Activated CD8-positive, alpha-beta memory T cell treated with anti-CD3 and anti-CD28 coated beads for 36 hours (primary cell): ENCODE measurements at regions not wholly inside any gene's neighbourhood (a gene's known extent, or its start where the extent isn't known, plus 50 kb on each side); places are given as distances from the start of the nearest gene placed in this dataset.
"Not testable (repeated sequence)": the region's sequence is repeated elsewhere in the genome, so short reads cannot be mapped to it uniquely, and the experiment has no call there.

Experiments
- CTCF ChIA-PET: fragments of 350-600 bp; sonication (Branson Sonifier 250); formaldehyde crosslinking; loops from one replicate; lab custom pipeline; 2021; ENCODE audit warnings: antibody characterized with exemption; lab: Charles Lee
- POLR2A ChIA-PET: fragments of 350-600 bp; sonication (Branson Sonifier 250); formaldehyde crosslinking; loops from one replicate; lab custom pipeline; 2021; ENCODE audit warnings: antibody characterized with exemption; lab: Charles Lee

GRCh38 chr3:187880441-187880840, 135.2 kb upstream of the BCL6 start:
- ChIA-PET CTCF (interaction anchor here (1.0 kb wide), 1 partner anchor 20 kb away, joined by 4 read pairs; no protein-coding TSS in a partner anchor), POLR2A (no interaction called here)

- POLR2A ChIA-PET = interaction anchor here (0.6 kb wide), 1 partner anchor 9 kb away, joined by 4 read pairs; no protein-coding TSS in a partner anchor
- CTCF ChIA-PET = interaction anchor here (1.0 kb wide), 1 partner anchor 20 kb away, joined by 4 read pairs; no protein-coding TSS in a partner anchor
Measured at GRCh38 chr3:187880851-187881250, 135.6 kb upstream of the BCL6 start.

GRCh38 chr3:187888701-187889100, 143.4 kb upstream of the BCL6 start:
- ChIA-PET CTCF (interaction anchor here (1.3 kb wide), 1 partner anchor 11 kb away, joined by 3 read pairs; no protein-coding TSS in a partner anchor), POLR2A (no interaction called here)

GRCh38 chr3:187889106-187889505, 143.8 kb upstream of the BCL6 start:
- ChIA-PET POLR2A (no interaction called here), CTCF (interaction anchor here (1.3 kb wide), 1 partner anchor 10 kb away, joined by 3 read pairs; no protein-coding TSS in a partner anchor)

GRCh38 chr3:187889601-187890404, 144.5 kb upstream of the BCL6 start:
- POLR2A ChIA-PET = interaction anchor here (0.7 kb wide), 1 partner anchor 8 kb away, joined by 4 read pairs; no protein-coding TSS in a partner anchor

GRCh38 chr3:187890405-187890752, 145.1 kb upstream of the BCL6 start:
- POLR2A ChIA-PET = interaction anchor here (0.7 kb wide), 1 partner anchor 9 kb away, joined by 4 read pairs; no protein-coding TSS in a partner anchor
- CTCF ChIA-PET = not testable (repeated sequence)

More at GRCh38 chr3:187889601-187890404, 144.5 kb upstream of the BCL6 start:
- CTCF ChIA-PET = no interaction called here

GRCh38 chr3:187896646-187897045, 151.4 kb upstream of the BCL6 start:
- ChIA-PET CTCF (no interaction called here), POLR2A (no interaction called here)

GRCh38 chr3:187899246-187899645, 154.0 kb upstream of the BCL6 start:
- ChIA-PET POLR2A (no interaction called here), CTCF (interaction anchor here (1.3 kb wide), 1 partner anchor 11 kb away, joined by 3 read pairs; no protein-coding TSS in a partner anchor)

- ChIA-PET POLR2A (no interaction called here), CTCF (interaction anchor here (1.5 kb wide), 1 partner anchor 20 kb away, joined by 4 read pairs; no protein-coding TSS in a partner anchor)
Measured at GRCh38 chr3:187900993-187901755, 155.9 kb upstream of the BCL6 start.

- CTCF ChIA-PET = interaction anchor here (0.9 kb wide), 1 partner anchor 166 kb away, joined by 4 read pairs; no protein-coding TSS in a partner anchor
Measured at GRCh38 chr3:187902041-187902471, 156.8 kb upstream of the BCL6 start.

GRCh38 chr3:187902936-187903335, 157.7 kb upstream of the BCL6 start:
- CTCF ChIA-PET = interaction anchor here (0.9 to 1.0 kb wide), 2 partner anchors 123 to 167 kb away, joined by 3 to 4 read pairs; no protein-coding TSS in a partner anchor

More at GRCh38 chr3:187902041-187902471, 156.8 kb upstream of the BCL6 start:
- POLR2A ChIA-PET = no interaction called here

GRCh38 chr3:187903697-187904096, 158.4 kb upstream of the BCL6 start:
- POLR2A ChIA-PET = no interaction called here
- CTCF ChIA-PET = no interaction called here

More at GRCh38 chr3:187902936-187903335, 157.7 kb upstream of the BCL6 start:
- POLR2A ChIA-PET = no interaction called here

GRCh38 chr3:187906416-187906815, 161.1 kb upstream of the BCL6 start:
- ChIA-PET CTCF (no interaction called here), POLR2A (no interaction called here)

- CTCF ChIA-PET = no interaction called here
- POLR2A ChIA-PET = no interaction called here
Measured at GRCh38 chr3:187906920-187907319, 161.7 kb upstream of the BCL6 start.

GRCh38 chr3:187909866-187910265, 164.6 kb upstream of the BCL6 start:
- ChIA-PET CTCF (no interaction called here), POLR2A (no interaction called here)

- POLR2A ChIA-PET = interaction anchor here (0.6 kb wide), 1 partner anchor 64 kb away, joined by 3 read pairs; no protein-coding TSS in a partner anchor
- CTCF ChIA-PET = interaction anchor here (0.6 to 1.4 kb wide), 2 partner anchors 164 to 635 kb away, joined by 3 read pairs; no protein-coding TSS in a partner anchor
Measured at GRCh38 chr3:187912007-187912406, 166.7 kb upstream of the BCL6 start.

- ChIA-PET POLR2A (no interaction called here), CTCF (no interaction called here)
Measured at GRCh38 chr3:187913617-187914033, 168.4 kb upstream of the BCL6 start.

GRCh38 chr3:187914231-187914630, 169.0 kb upstream of the BCL6 start:
- ChIA-PET CTCF (no interaction called here), POLR2A (no interaction called here)

- ChIA-PET CTCF (interaction anchor here (0.7 to 1.9 kb wide), 2 partner anchors 135 to 152 kb away, joined by 3 read pairs; no protein-coding TSS in a partner anchor), POLR2A (no interaction called here)
Measured at GRCh38 chr3:187916072-187916471, 170.8 kb upstream of the BCL6 start.
